HepG2 (cell line): ENCODE measurements at regions not wholly inside any gene's neighbourhood (a gene's known extent, or its start where the extent isn't known, plus 50 kb on each side); places are given as distances from the start of the nearest gene placed in this dataset.

Experiments
- EED ChIP-seq: sonication (generic); formaldehyde crosslinking; IDR thresholded peaks from 2 replicates; pipeline ENCODE4 v1.5.0; 2020; ENCODE audit warnings: mild to moderate bottlenecking, missing genetic modification reagents
- EHMT2 ChIP-seq: fragments of 200-600 bp; sonication (generic); IDR thresholded peaks from 2 replicates; pipeline ENCODE4 v1.7.0; 2017; ENCODE audit warnings: antibody characterized with exemption, low read depth, low read length, borderline replicate concordance
- GMEB2 ChIP-seq: IDR thresholded peaks from 2 replicates; pipeline ENCODE4 v1.6.1; 2016; ENCODE audit warnings: missing biosample characterization, missing genetic modification reagents, low read depth
- NCOA2 ChIP-seq: sonication (generic); formaldehyde crosslinking; IDR thresholded peaks from 2 replicates; pipeline ENCODE4 v1.8.0; 2022; ENCODE audit warnings: inconsistent platforms
- RFX1 ChIP-seq: fragments of 450-650 bp; IDR thresholded peaks from 2 replicates; pipeline ENCODE4 v1.6.1; 2017
- SKI ChIP-seq: fragments of 450-650 bp; IDR thresholded peaks from one replicate; pipeline ENCODE4 v1.6.1; 2018; ENCODE audit warnings: mild to moderate bottlenecking; ENCODE audit not compliant: partially characterized antibody
- ZNF232 ChIP-seq: sonication (generic); formaldehyde crosslinking; IDR thresholded peaks from 2 replicates; pipeline ENCODE4 v1.4.0; 2020; ENCODE audit warnings: missing genetic modification reagents, borderline replicate concordance
- ZNF407 ChIP-seq: sonication (generic); formaldehyde crosslinking; IDR thresholded peaks from one replicate; pipeline ENCODE4 v1.5.1; 2020; ENCODE audit warnings: mild to moderate bottlenecking, missing genetic modification reagents; ENCODE audit errors: not compliant biosample characterization
- ZNF441 ChIP-seq: sonication (generic); formaldehyde crosslinking; IDR thresholded peaks from 2 replicates; pipeline ENCODE4 v1.7.0; 2021; ENCODE audit warnings: missing genetic modification reagents, borderline replicate concordance

GRCh38 chr18:39841482-39842365 lies 2113.3 kb upstream of the PIK3C3 start (continued):
- TF ChIP-seq ZNF407 (CRISPR knock-in tag) (no peak), EHMT2 (no peak), EED (CRISPR knock-in tag) (no peak), ZNF441 (CRISPR knock-in tag) (no peak), NCOA2 (CRISPR knock-in tag) (no peak), SKI (no peak), ZNF232 (CRISPR knock-in tag) (no peak), GMEB2 (CRISPR knock-in tag) (no peak), RFX1 (no peak)
- TF ChIP-seq, all 625 proteins: peak for 58
